Small intestine (tissue), 7 donors: ENCODE measurements at regions not wholly inside any gene's neighbourhood (a gene's known extent, or its start where the extent isn't known, plus 50 kb on each side); places are given as distances from the start of the nearest gene placed in this dataset.
A peak's percentile ranks its signal among the peaks of the same experiment; 100 is the strongest.

Source experiments
- DNase-seq, 2 donors: peaks; one replicate each; pipeline versions ENCODE4 v3.0.0 to v3.0.0-alpha.2; 2013
- FAIRE-seq: peaks from 2 replicates; lab custom pipeline; 2012; peaks lifted over from hg19 to GRCh38; lab: Jason Lieb, UNC
- H3K27ac ChIP-seq, 3 donors: one replicate each; pipeline ENCODE4 v1.5.1; 2013; ENCODE audit warnings: low read length in 2 of 3, mild to moderate bottlenecking in 2 of 3, control low read depth in 1 of 3, inconsistent platforms in 1 of 3, low read depth in 1 of 3, moderate library complexity in 1 of 3
- H3K27me3 ChIP-seq, 3 donors: one replicate each; pipeline ENCODE4 v1.6.1; 2013; ENCODE audit warnings: low read length in 3 of 3, inconsistent platforms in 1 of 3; ENCODE audit not compliant: control insufficient read depth in 3 of 3, insufficient read depth in 3 of 3
- H3K36me3 ChIP-seq, 3 donors: one replicate each; pipeline ENCODE4 v1.6.1; 2013; ENCODE audit warnings: low read length in 3 of 3, inconsistent platforms in 1 of 3, low read depth in 1 of 3, mild to moderate bottlenecking in 1 of 3, moderate library complexity in 1 of 3; ENCODE audit not compliant: control insufficient read depth in 3 of 3, insufficient read depth in 2 of 3
- H3K4me1 ChIP-seq, 3 donors: one replicate each; pipeline ENCODE4 v1.6.1; 2013; ENCODE audit warnings: low read length in 2 of 3, inconsistent platforms in 1 of 3, low read depth in 1 of 3, mild to moderate bottlenecking in 1 of 3, moderate library complexity in 1 of 3; ENCODE audit not compliant: control insufficient read depth in 3 of 3, insufficient read depth in 2 of 3
- H3K4me3 ChIP-seq, 3 donors: one replicate each; pipeline ENCODE4 v1.5.1; 2013; ENCODE audit warnings: low read length in 3 of 3, control low read depth in 1 of 3, inconsistent platforms in 1 of 3, low read depth in 1 of 3, mild to moderate bottlenecking in 1 of 3, moderate library complexity in 1 of 3
- H3K9me3 ChIP-seq, 2 donors: one replicate each; pipeline ENCODE4 v1.6.1; 2013; ENCODE audit warnings: low read depth in 1 of 2, low read length in 1 of 2; ENCODE audit not compliant: control insufficient read depth in 2 of 2, insufficient read depth in 1 of 2
- WGBS, 3 donors: extraction: QIAGEN DNeasy Blood & Tissue Kit; methylation state at CpG; one replicate each; pipeline ENCODE4 v1.1.7; 2013; 5-methylcytosine and 5-hydroxymethylcytosine counted together
- donor health status: healthy with polysubstance abuse.
- donor health status: control.
- donor health status: control.
- donor health status: Bipolar disorder and iron deficiency.
- donor health status: healthy.

- no peak for DNase-seq
- no peaks in the 10 kb centered on the region for H3K27me3 ChIP-seq
- peaks cover 0 to 7% of the 10 kb centered on the region in 2 donors for H3K9me3 ChIP-seq
- no peaks in the 10 kb centered on the region for H3K36me3 ChIP-seq
- no peaks in the 10 kb centered on the region for H3K4me1 ChIP-seq
- whole genome bisulfite sequencing, 3 donors: 86 to 91% (median 89%) methylated on average over 3 of the region's 3 CpGs
- no peak for FAIRE-seq
- H3K4me3 ChIP-seq: no peak overlapping the region
- H3K27ac ChIP-seq: no peak overlapping the region
Observed at GRCh38 chr4:134001057-134001456, 200.5 kb downstream of the PABPC4L start.

- Histone ChIP-seq H3K27ac (no peak overlapping the region), H3K36me3 (no peaks in the 10 kb centered on the region), H3K27me3 (no peaks in the 10 kb centered on the region), H3K9me3 (peaks cover 0 to 25% of the 10 kb centered on the region in 2 donors), H3K4me3 (no peak overlapping the region), H3K4me1 (no peaks in the 10 kb centered on the region)
- no peak for DNase-seq
- WGBS, 3 donors: 29 to 55% (median 33%) methylated on average over 1 of the region's 1 CpG
- FAIRE-seq: no peak
Observed at GRCh38 chr4:133997436-133997835, 204.2 kb downstream of the PABPC4L start.

GRCh38 chr4:133996431-133997121 lies 205.0 kb downstream of the PABPC4L start:
- H3K36me3 ChIP-seq: no peaks in the 10 kb centered on the region
- no peaks in the 10 kb centered on the region for H3K4me1 ChIP-seq
- peaks cover 0 to 29% of the 10 kb centered on the region in 2 donors for H3K9me3 ChIP-seq
- H3K27me3 ChIP-seq: no peaks in the 10 kb centered on the region
- WGBS, 3 donors: 59 to 80% (median 72%) methylated on average over 7 of the region's 7 CpGs
- H3K4me3 ChIP-seq: no peak overlapping the region
- DNase-seq (no peak), FAIRE-seq (no peak)
- H3K27ac ChIP-seq: no peak overlapping the region

GRCh38 chr4:133995243-133995960 lies 206.2 kb downstream of the PABPC4L start:
- DNase-seq (no peak), FAIRE-seq (no peak)
- Histone ChIP-seq H3K9me3 (peaks cover 0 to 32% of the 10 kb centered on the region in 2 donors), H3K27me3 (no peaks in the 10 kb centered on the region), H3K36me3 (no peaks in the 10 kb centered on the region), H3K4me3 (no peak overlapping the region), H3K27ac (no peak overlapping the region), H3K4me1 (no peaks in the 10 kb centered on the region)
- 74 to 93% (median 93%) methylated on average over 5 of the region's 5 CpGs for WGBS, 3 donors

DNA sequence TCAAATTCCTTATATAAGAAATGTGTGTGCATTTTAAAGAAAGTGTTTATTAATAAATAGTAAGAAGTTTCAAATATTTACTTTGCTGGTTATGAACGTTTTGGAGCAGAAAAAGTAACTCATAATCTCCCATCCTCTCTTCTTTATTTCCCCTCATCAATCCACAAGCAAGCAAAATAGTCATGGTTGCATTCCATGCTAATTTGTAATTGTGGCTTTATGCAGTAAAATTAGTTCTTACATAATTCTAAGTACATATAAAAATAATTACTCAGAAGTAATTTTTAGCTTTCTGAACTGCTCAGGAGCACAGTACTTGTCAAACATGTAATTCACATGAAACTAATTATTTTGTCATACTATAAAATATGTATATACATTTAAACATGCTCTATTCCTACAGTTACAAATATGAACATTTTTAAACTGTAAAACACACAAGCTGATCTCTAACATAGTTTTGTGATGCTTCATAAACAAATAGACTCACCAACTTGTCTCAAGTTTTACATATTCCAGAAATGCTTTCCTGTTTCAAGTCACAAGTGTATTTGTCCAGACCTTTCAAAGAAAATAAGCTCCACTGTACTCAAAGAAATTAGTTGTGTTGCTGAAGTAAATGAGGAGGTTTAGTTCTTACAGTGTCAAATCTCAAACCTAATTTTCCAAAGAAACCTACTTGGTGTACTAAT lies 218.9 kb downstream of the PABPC4L start:
- Histone ChIP-seq H3K36me3 (no peaks in the 10 kb centered on the region), H3K4me1 (no peaks in the 10 kb centered on the region), H3K9me3 (no peaks in the 10 kb centered on the region), H3K27me3 (no peaks in the 10 kb centered on the region), H3K4me3 (no peak overlapping the region), H3K27ac (no peak overlapping the region)
- DNase-seq (no peak), FAIRE-seq (no peak)
- 0 to 16% (median 5%) methylated on average over 1 of the region's 1 CpG for WGBS, 3 donors

- no peak for DNase-seq
- Histone ChIP-seq H3K27me3 (no peaks in the 10 kb centered on the region), H3K9me3 (no peaks in the 10 kb centered on the region), H3K4me3 (no peak overlapping the region), H3K27ac (no peak overlapping the region), H3K4me1 (no peaks in the 10 kb centered on the region), H3K36me3 (no peaks in the 10 kb centered on the region)
- no peak for FAIRE-seq
- 62 to 86% (median 70%) methylated on average over 2 of the region's 2 CpGs for WGBS, 3 donors
Observed at GRCh38 chr4:133981327-133981726, 220.3 kb downstream of the PABPC4L start.

DNA sequence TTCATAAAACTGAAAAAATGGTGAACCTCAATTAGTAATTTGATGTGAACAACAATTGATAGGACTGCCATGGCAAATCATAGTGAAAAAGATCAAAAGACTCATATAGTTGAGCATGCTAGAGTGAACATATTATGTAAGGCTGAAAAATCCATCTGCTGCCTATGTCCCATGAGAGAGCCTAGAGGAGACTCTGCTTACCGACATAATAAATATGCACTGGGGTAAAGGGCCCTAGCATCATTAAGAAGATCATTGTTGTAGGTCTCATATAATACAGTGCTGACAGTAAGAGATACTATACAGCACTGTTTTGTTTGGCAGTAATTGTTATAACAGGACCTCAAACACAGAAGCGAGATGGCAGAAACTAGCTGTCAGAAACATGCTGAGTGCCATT lies 229.0 kb downstream of the PABPC4L start:
- WGBS, 3 donors: 88 to 93% (median 88%) methylated on average over 2 of the region's 2 CpGs
- DNase-seq: no peak
- no peaks in the 10 kb centered on the region for H3K36me3 ChIP-seq
- H3K27me3 ChIP-seq: no peaks in the 10 kb centered on the region
- no peaks in the 10 kb centered on the region for H3K4me1 ChIP-seq
- H3K9me3 ChIP-seq: no peaks in the 10 kb centered on the region
- no peak overlapping the region for H3K27ac ChIP-seq
- FAIRE-seq: no peak
- no peak overlapping the region for H3K4me3 ChIP-seq

DNA sequence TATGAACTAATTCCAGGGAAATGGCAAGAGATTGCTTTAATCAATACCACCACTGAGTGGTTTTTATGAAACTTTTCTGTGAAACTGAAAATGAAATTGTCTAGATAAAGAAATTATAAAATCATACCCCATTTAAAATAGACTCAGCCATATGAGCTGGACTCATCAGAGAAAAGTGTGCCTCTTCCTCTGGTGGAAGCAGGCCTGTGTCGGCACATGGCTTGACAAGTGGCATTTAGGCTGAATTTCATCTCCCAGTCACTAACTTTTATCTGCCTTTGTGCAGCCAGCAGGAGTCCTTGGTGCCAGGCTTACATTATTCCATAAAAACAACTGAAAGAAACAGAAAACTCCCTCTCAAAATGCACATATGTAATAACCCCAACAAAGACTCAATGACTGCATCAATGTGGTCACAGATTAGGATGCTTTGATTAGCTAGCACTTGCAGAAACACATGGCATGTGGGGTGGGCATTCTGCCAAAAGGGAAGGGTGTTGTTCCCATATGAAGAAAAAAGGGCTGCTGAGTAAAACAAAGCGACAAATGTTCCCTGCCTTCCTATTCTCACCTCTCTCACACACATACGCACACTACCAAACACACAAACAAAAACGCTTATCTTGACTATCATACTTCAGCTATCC lies 232.3 kb downstream of the PABPC4L start:
- Histone ChIP-seq H3K4me3 (no peak overlapping the region), H3K27me3 (no peaks in the 10 kb centered on the region), H3K36me3 (no peaks in the 10 kb centered on the region), H3K27ac (no peak overlapping the region), H3K9me3 (no peaks in the 10 kb centered on the region), H3K4me1 (no peaks in the 10 kb centered on the region)
- WGBS, 3 donors: 46 to 59% (median 52%) methylated on average over 4 of the region's 4 CpGs
- FAIRE-seq: no peak
- DNase-seq: peak; percentile 0 to 2
